KOPT-K1 (cell line): ENCODE measurements at regions not wholly inside any gene's neighbourhood (a gene's known extent, or its start where the extent isn't known, plus 50 kb on each side); places are given as distances from the start of the nearest gene placed in this dataset.

Experiments used
- H3K27ac ChIP-seq: fragments of 200-600 bp; sonication (generic); 2 replicates; pipeline ENCODE4 v1.5.1; 2016; ENCODE audit warnings: antibody characterized with exemption, mild to moderate bottlenecking, low read depth, low read length; ENCODE audit not compliant: poor library complexity, severe bottlenecking
- H3K36me3 ChIP-seq: fragments of 200-600 bp; sonication (generic); 2 replicates; pipeline ENCODE4 v1.5.1; 2017; ENCODE audit warnings: antibody characterized with exemption, mild to moderate bottlenecking, low read length, moderate library complexity; ENCODE audit not compliant: insufficient read depth
- H3K9me3 ChIP-seq: fragments of 200-600 bp; sonication (generic); 2 replicates; pipeline ENCODE4 v1.5.1; 2017; ENCODE audit warnings: antibody characterized with exemption, low read length, mild to moderate bottlenecking; ENCODE audit not compliant: insufficient read depth, poor library complexity, severe bottlenecking

- Histone ChIP-seq H3K9me3 (no peaks in the 10 kb centered on the region), H3K27ac (no peak overlapping the region), H3K36me3 (no peaks in the 10 kb centered on the region)
Observed at GRCh38 chr16:55125818-55126385, 195.2 kb downstream of the IRX5 start.

GRCh38 chr16:55126456-55126855, 195.8 kb downstream of the IRX5 start:
- no peak overlapping the region for H3K27ac ChIP-seq
- H3K9me3 ChIP-seq = no peaks in the 10 kb centered on the region
- H3K36me3 ChIP-seq = no peaks in the 10 kb centered on the region

GRCh38 chr16:55130456-55130855, 193.5 kb upstream of the IRX6 start:
- no peaks in the 10 kb centered on the region for H3K9me3 ChIP-seq
- H3K27ac ChIP-seq = no peak overlapping the region
- no peaks in the 10 kb centered on the region for H3K36me3 ChIP-seq

- no peaks in the 10 kb centered on the region for H3K9me3 ChIP-seq
- H3K27ac ChIP-seq = no peak overlapping the region
- H3K36me3 ChIP-seq = no peaks in the 10 kb centered on the region
Observed at GRCh38 chr16:55130911-55131310, 193.1 kb upstream of the IRX6 start.

GRCh38 chr16:55133654-55134053, 190.3 kb upstream of the IRX6 start:
- Histone ChIP-seq H3K27ac (no peak overlapping the region), H3K36me3 (no peaks in the 10 kb centered on the region), H3K9me3 (no peaks in the 10 kb centered on the region)

- Histone ChIP-seq H3K27ac (no peak overlapping the region), H3K9me3 (no peaks in the 10 kb centered on the region), H3K36me3 (no peaks in the 10 kb centered on the region)
Observed at GRCh38 chr16:55136356-55137150, 187.4 kb upstream of the IRX6 start.

- Histone ChIP-seq H3K36me3 (no peaks in the 10 kb centered on the region), H3K9me3 (no peaks in the 10 kb centered on the region)
Observed at GRCh38 chr16:55138298-55138697, 185.7 kb upstream of the IRX6 start.

GRCh38 chr16:55142405-55142804, 181.6 kb upstream of the IRX6 start:
- no peak overlapping the region for H3K27ac ChIP-seq
- no peaks in the 10 kb centered on the region for H3K9me3 ChIP-seq
- H3K36me3 ChIP-seq = no peaks in the 10 kb centered on the region

More at GRCh38 chr16:55138298-55138697, 185.7 kb upstream of the IRX6 start:
- H3K27ac ChIP-seq = no peak overlapping the region

- Histone ChIP-seq H3K27ac (no peak overlapping the region), H3K9me3 (no peaks in the 10 kb centered on the region), H3K36me3 (no peaks in the 10 kb centered on the region)
Observed at GRCh38 chr16:55144651-55145050, 179.4 kb upstream of the IRX6 start.

GRCh38 chr16:55145771-55146603, 178.0 kb upstream of the IRX6 start:
- no peaks in the 10 kb centered on the region for H3K9me3 ChIP-seq
- no peaks in the 10 kb centered on the region for H3K36me3 ChIP-seq
- H3K27ac ChIP-seq = peak overlapping the region; percentile 68

- no peaks in the 10 kb centered on the region for H3K36me3 ChIP-seq
- H3K9me3 ChIP-seq = no peaks in the 10 kb centered on the region
- peak overlapping the region; percentile 68 for H3K27ac ChIP-seq
Observed at GRCh38 chr16:55146966-55147365, 177.0 kb upstream of the IRX6 start.

GRCh38 chr16:55147396-55147795, 176.6 kb upstream of the IRX6 start:
- H3K27ac ChIP-seq = peak overlapping the region; percentile 68

GRCh38 chr16:55149622-55150021, 174.4 kb upstream of the IRX6 start:
- H3K36me3 ChIP-seq = no peaks in the 10 kb centered on the region
- H3K9me3 ChIP-seq = no peaks in the 10 kb centered on the region
- H3K27ac ChIP-seq = no peak overlapping the region

More at GRCh38 chr16:55147396-55147795, 176.6 kb upstream of the IRX6 start:
- no peaks in the 10 kb centered on the region for H3K36me3 ChIP-seq
- H3K9me3 ChIP-seq = no peaks in the 10 kb centered on the region

GRCh38 chr16:55151561-55152305, 172.3 kb upstream of the IRX6 start:
- Histone ChIP-seq H3K27ac (peak overlapping the region; percentile 8), H3K36me3 (no peaks in the 10 kb centered on the region), H3K9me3 (no peaks in the 10 kb centered on the region)
